IPS-20b (cell line): ENCODE measurements at regions not wholly inside any gene's neighbourhood (a gene's known extent, or its start where the extent isn't known, plus 50 kb on each side); places are given as distances from the start of the nearest gene placed in this dataset.

Source experiments
- H3K27ac ChIP-seq: one replicate; pipeline ENCODE4 v1.5.1; 2013; ENCODE audit warnings: low read length
- H3K27me3 ChIP-seq: 2 replicates; pipeline ENCODE4 v1.6.1; 2013; ENCODE audit warnings: mild to moderate bottlenecking, low read length, inconsistent platforms; ENCODE audit not compliant: insufficient read depth
- H3K36me3 ChIP-seq: 2 replicates; pipeline ENCODE4 v1.6.1; 2013; ENCODE audit warnings: low read depth, mild to moderate bottlenecking, inconsistent platforms, low read length, moderate library complexity; ENCODE audit not compliant: insufficient read depth
- H3K4me1 ChIP-seq: 2 replicates; pipeline ENCODE4 v1.6.1; 2013; ENCODE audit warnings: mild to moderate bottlenecking, control low read depth, inconsistent platforms, low read length, moderate library complexity; ENCODE audit not compliant: insufficient read depth
- H3K4me3 ChIP-seq: 2 replicates; pipeline ENCODE4 v1.5.1; 2013; ENCODE audit warnings: mild to moderate bottlenecking, low read length, inconsistent platforms
- H3K9ac ChIP-seq: 2 replicates; pipeline ENCODE4 v1.6.1; 2013; ENCODE audit warnings: low read depth, mild to moderate bottlenecking, inconsistent platforms, low read length, moderate library complexity
- H3K9me3 ChIP-seq: 2 replicates; pipeline ENCODE4 v1.6.1; 2013; ENCODE audit warnings: mild to moderate bottlenecking, low read depth, low read length, inconsistent platforms; ENCODE audit not compliant: insufficient read depth

DNA sequence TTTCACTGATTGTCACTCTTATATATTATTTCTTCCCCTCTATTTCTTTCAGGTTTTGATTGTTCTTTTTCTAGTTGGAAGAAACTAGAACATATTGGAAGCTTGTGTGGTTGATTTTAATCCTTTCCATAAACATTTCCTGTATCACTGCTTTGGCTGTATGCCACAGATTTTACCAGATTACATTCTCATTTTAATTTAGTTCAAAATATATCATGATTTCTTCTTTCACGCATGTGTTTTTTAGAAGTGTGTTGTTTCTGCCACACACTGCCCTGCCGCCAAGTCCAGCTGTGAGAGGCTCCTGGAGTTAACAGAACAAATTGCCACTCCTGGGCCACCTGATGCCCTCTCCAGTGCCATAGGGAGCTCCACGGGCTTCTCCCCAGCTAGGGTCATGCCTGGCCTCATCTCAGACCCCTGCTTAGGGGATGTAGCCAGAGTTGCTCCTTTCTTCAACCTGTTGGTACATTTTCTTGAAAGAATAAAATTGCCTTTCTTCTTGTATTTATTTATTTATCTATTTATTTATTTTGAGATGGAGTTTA, 206.2 kb upstream of the COPS8 start:
- H3K27ac ChIP-seq, result no peak overlapping the region
- H3K4me3 ChIP-seq, result no peak overlapping the region
- no peak overlapping the region for H3K9ac ChIP-seq
- H3K9me3 ChIP-seq, result peaks cover 9% of the 10 kb centered on the region; the same call in 1 of the 2 replicates
- no peaks in the 10 kb centered on the region for H3K27me3 ChIP-seq
- H3K36me3 ChIP-seq, result no peaks in the 10 kb centered on the region
- H3K4me1 ChIP-seq, result no peaks in the 10 kb centered on the region

DNA sequence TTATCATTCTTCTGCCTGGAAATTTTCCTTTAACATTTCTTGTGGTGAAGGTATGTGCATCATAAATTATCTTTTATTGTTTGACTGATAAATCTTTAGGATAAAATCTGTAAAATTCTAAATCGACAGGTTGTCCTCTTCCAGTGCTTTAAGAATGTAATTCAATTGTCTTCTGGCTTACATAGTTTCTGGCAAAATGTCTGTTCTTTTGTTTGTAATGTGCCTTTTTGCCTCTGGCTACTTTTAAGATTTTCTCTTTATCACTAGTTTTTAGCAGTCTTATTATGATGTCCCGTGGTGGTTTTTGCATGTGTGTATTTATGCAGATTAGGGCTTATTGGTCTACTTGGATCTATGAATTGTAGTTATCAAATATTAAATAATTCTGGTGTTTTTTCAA, 203.6 kb upstream of the COPS8 start:
- Histone ChIP-seq H3K4me1 (no peaks in the 10 kb centered on the region), H3K27ac (no peak overlapping the region), H3K9me3 (peaks cover 9% of the 10 kb centered on the region; the same call in 1 of the 2 replicates), H3K4me3 (no peak overlapping the region), H3K9ac (no peak overlapping the region), H3K27me3 (no peaks in the 10 kb centered on the region), H3K36me3 (no peaks in the 10 kb centered on the region)

DNA sequence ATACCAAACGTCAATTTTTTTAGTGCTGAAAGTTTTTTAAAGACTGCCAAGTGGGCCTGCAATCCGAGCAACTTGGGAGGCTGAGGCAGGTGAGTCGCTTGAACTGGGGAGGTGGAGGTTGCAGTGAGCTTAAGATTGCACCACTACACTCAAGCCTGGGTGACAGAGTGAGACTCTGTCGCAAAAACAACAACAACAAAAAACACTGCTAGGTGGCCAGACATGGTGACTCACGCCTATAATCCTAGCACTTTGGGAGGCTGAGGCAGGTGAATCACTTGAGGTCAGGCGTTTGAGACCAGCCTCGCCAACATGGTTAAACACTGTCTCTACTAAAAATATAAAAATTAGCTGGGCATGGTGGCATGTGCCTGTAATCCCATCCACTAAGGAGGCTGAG, 202.8 kb upstream of the COPS8 start:
- no peak overlapping the region for H3K4me3 ChIP-seq
- H3K9me3 ChIP-seq, result peaks cover 9% of the 10 kb centered on the region; the same call in 1 of the 2 replicates
- H3K27me3 ChIP-seq, result no peaks in the 10 kb centered on the region
- H3K9ac ChIP-seq, result no peak overlapping the region
- no peaks in the 10 kb centered on the region for H3K36me3 ChIP-seq
- H3K4me1 ChIP-seq, result no peaks in the 10 kb centered on the region
- H3K27ac ChIP-seq, result no peak overlapping the region

DNA sequence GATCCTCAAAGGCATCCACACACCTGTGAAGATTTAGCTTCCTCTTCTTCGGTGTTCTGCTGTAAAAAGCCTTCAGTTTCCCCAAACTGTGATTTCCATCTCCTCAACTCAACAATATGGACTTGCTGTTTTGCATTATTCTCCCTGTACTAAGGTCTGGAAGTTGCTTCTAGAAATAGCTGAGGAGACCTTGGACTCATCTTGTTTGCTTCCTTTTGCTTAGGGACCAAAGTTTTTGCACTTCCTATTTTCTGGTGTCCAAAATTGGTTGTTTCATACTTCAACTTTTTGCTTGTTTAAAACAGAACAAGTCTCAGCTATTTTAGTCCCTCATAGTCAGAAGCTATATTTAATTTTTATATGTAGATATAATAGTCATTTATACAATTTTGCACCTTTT, 201.9 kb upstream of the COPS8 start:
- Histone ChIP-seq H3K4me1 (no peaks in the 10 kb centered on the region), H3K27me3 (no peaks in the 10 kb centered on the region), H3K27ac (no peak overlapping the region), H3K9me3 (peaks cover 9% of the 10 kb centered on the region; the same call in 1 of the 2 replicates), H3K4me3 (no peak overlapping the region), H3K9ac (no peak overlapping the region), H3K36me3 (no peaks in the 10 kb centered on the region)

DNA sequence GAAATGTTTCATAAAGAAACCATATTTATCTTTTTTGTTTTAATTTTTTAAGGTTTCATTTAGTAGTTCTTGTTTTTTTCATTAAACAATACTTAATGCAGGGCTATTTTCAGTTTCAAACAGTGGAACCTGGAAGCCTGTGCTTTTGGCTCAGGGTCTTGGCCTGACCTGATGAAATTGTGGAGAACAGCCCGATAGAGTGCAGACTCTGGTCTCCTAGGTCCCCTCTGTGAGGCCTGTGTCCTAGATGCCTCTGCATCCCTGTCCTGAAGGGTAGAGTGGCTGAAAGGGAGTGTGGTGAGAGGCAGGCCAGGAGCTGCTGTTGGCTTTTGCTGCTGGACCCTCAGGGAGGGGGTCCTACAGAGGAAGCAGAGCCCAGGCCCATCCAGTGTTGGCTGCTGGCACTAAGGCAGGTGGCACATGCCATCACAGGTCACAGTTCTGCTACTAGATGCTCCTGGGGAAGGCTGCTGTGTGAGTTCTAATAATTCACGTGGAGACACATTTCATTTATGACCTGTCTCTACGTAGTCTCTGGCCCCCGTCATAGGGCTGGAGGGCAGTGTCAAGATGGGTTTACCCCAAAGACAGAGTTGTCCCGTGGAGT, 201.0 kb upstream of the COPS8 start:
- H3K4me1 ChIP-seq, result no peaks in the 10 kb centered on the region
- peaks cover 9% of the 10 kb centered on the region; the same call in 1 of the 2 replicates for H3K9me3 ChIP-seq
- no peaks in the 10 kb centered on the region for H3K27me3 ChIP-seq
- no peak overlapping the region for H3K4me3 ChIP-seq
- no peak overlapping the region for H3K9ac ChIP-seq
- no peak overlapping the region for H3K27ac ChIP-seq
- no peaks in the 10 kb centered on the region for H3K36me3 ChIP-seq

DNA sequence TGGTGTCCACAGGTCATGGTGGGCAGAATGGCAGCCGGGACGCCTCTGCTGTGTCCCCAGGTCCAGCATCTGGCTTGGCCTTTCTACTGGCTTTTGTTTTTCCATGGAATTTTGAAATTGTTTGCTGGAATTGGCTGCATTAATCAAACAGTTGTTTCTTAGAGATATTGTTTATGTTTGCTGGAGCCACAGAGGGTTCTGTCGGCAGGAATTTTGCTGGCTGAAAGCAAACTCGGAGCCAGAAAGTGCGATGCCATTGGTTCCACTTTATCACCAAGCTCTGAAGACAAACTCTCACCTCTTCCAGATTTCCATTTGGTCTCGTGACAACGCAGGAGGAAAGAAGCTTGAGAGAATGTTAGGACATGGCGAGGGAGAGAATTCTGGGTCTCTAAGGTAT, 199.2 kb upstream of the COPS8 start:
- H3K4me1 ChIP-seq, result no peaks in the 10 kb centered on the region
- no peak overlapping the region for H3K4me3 ChIP-seq
- H3K9me3 ChIP-seq, result peaks cover 9% of the 10 kb centered on the region; the same call in 1 of the 2 replicates
- no peak overlapping the region for H3K27ac ChIP-seq
- H3K36me3 ChIP-seq, result no peaks in the 10 kb centered on the region
- no peaks in the 10 kb centered on the region for H3K27me3 ChIP-seq
- H3K9ac ChIP-seq, result no peak overlapping the region

DNA sequence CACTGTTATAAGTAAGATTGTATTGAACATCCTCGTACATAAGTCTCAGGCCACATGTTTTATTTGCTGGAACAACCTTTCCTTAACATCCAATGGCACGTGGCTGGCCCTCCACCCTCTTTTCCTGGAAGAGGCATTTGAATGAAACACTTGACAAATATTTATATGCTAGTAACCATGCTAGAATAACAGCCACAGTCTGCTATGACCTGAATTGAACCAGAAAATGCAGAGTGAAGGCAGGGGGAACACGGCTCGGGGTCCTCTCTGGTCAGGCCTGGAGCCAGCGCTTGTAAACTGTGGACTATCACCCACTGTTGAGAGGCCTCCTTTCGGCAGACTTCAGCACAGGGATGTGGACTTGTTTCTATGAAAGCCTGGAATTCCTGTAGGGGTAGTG, 198.2 kb upstream of the COPS8 start:
- no peaks in the 10 kb centered on the region for H3K4me1 ChIP-seq
- peaks cover 4% of the 10 kb centered on the region; the same call in 1 of the 2 replicates for H3K9me3 ChIP-seq
- H3K27ac ChIP-seq, result no peak overlapping the region
- H3K4me3 ChIP-seq, result no peak overlapping the region
- no peak overlapping the region for H3K9ac ChIP-seq
- no peaks in the 10 kb centered on the region for H3K27me3 ChIP-seq
- no peaks in the 10 kb centered on the region for H3K36me3 ChIP-seq

DNA sequence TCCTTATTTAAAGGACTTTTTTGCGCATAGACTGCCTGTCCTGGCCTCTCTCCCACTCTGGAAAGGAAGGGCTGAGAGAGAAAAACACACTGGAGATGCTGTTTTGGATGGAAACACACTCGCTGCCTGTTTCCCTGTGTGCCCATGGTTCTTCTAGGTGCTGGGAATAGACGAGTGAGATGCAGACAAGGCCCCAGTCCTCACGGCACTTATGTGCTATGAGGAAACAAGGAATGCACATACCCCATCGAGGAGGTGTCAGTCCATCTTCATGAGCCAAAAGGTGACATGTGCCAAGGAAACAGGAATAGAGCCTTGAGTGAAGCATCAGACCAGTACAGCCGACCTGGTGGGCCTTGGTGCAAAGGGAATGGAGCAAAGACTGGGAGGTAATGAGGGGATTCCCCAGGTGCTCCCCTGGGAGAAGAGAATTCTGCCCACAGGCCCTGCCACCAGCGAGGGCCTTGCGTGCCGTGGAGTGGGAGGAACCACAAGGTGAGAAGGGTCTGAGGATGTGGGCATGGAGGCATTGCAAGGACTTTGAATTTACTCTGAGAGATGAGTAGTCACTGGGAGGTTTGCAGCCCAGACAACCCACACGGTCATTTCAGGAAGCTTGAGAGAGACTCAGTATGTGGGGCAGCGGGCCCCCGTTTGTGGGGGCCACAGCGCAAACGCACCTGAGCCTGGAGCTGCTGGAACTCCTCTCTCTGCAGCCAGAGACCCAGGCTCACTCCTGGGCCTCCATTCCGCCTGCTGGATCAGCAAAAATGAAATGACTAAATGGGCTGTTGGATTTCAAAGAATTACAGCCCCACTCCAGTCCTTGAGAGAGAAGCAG, 197.5 kb upstream of the COPS8 start:
- no peak overlapping the region for H3K9ac ChIP-seq
- H3K4me3 ChIP-seq, result no peak overlapping the region
- H3K9me3 ChIP-seq, result no peaks in the 10 kb centered on the region
- no peaks in the 10 kb centered on the region for H3K36me3 ChIP-seq
- H3K4me1 ChIP-seq, result no peaks in the 10 kb centered on the region
- no peak overlapping the region for H3K27ac ChIP-seq
- H3K27me3 ChIP-seq, result no peaks in the 10 kb centered on the region

DNA sequence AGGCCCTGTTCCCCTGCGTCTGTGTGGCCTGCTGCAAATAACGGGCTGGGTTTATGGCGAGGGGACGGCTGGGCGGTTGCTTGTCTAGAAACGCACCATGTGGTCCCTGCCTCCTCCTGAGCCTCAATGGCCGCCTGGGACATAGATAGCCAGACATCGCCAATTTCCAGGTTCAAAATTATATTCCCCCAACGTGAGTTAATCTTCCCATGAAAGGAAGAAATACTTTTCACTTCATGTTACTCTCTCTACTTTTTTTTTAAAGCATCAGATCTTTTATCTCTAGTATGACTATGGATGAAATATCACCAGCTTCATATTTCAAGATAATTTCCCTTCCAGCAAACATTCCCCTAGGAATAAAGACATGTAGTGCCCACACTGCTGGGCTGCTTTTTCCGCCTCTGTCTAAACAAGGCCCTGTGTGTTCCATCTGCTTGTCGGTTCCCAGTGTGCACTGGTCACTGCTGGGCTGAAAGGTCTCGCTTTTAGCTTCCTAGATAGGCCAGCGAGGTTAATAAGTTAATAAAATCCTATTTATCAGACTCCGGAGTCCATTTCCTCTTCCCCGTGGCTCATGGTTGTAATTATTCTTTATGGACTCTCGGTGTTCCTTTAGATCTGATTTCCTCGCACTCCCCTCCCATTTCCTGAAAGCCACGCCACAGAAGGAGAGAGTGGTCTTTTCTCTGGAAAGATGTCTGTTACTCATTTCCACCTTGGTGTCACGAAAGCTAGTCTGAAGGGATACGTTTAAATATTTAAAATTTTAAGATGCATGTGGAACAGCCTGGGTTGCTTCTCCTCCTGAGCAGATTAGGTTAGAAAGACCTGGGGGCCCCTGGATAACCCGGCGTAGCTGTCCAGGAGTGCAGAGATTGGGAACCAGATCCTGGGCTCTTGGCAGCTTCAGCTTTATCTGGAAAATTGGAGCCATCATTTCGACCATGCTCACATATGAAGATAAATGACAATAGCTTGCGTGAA, 196.6 kb upstream of the COPS8 start:
- Histone ChIP-seq H3K27ac (no peak overlapping the region), H3K27me3 (no peaks in the 10 kb centered on the region), H3K4me3 (no peak overlapping the region)

DNA sequence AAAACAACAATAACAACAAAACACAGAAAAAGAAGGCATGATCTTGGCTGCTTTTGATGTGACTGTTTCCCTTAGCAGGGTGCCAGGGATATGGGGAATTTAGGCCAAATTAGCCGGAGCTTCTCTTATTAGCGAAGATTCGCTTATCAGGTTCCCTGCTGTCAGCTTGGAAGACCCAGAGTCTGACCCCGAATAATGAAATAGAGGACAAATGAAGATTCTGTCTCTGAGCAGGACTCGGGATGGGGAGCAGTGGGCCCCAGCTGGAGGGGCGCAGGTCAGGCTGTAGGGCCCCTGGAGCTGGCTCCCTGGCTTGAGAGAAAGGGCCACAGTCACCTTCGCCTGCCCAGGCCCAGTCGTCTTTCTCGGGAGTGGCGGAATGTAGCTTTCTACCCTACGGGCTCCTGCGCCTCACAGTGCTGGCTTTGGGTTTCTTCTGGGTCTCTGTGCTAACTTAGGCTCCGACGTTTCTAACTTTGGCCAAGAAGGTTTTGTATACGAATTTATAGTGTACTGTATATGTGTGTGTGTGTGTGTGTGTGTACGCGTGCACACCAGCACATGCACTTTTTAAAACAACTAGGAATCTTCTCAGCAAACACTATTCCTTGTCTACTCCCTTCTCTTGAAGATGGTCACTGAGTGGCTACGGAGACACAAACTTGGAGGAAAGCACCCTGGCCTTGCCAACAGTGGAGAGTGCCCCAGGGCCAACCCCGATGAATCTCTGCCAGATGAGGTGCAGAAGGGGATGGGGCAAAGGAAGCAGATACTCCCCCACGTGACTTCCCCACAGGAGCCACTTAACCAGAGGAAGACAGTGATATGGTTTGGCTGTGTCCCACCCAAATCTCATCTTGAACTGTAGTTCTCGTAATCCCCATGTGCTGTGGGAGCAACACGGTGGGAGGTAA, 195.6 kb upstream of the COPS8 start:
- Histone ChIP-seq H3K27ac (no peak overlapping the region), H3K27me3 (no peaks in the 10 kb centered on the region), H3K4me1 (no peaks in the 10 kb centered on the region), H3K9me3 (no peaks in the 10 kb centered on the region), H3K4me3 (no peak overlapping the region), H3K36me3 (no peaks in the 10 kb centered on the region), H3K9ac (no peak overlapping the region)

More for the DNA sequence above, 196.6 kb upstream of the COPS8 start:
- Histone ChIP-seq H3K36me3 (no peaks in the 10 kb centered on the region), H3K9ac (no peak overlapping the region), H3K4me1 (no peaks in the 10 kb centered on the region), H3K9me3 (no peaks in the 10 kb centered on the region)
